ENCODE measurements at regions not wholly inside any gene's neighbourhood (a gene's known extent, or its start where the extent isn't known, plus 50 kb on each side); places are given as distances from the start of the nearest gene placed in this dataset.

- H3K4me3 ChIP-seq (ENCODE audit: low read length) = no peak overlapping the region
- no peaks in the 10 kb centered on the region for H3K27me3 ChIP-seq (replicated peaks; ENCODE audit: insufficient read depth, low read length)
- TF ChIP-seq CTCF (IDR thresholded peaks at IDR 0.05; ENCODE audit: low read length) (no peak), EZH2phosphoT487 (IDR thresholded peaks at IDR 0.05; ENCODE audit: low read length) (no peak), EZH2 (optimal IDR thresholded peaks at IDR 0.05; ENCODE audit: low read depth, low read length) (no peak)
- H3K9me3 ChIP-seq (replicated peaks; ENCODE audit: insufficient read depth, low read length) = no peaks in the 10 kb centered on the region
- H3K9ac ChIP-seq (ENCODE audit: low read length) = no peak overlapping the region
- no peak for DNase-seq
- H3K36me3 ChIP-seq (replicated peaks; ENCODE audit: insufficient read depth, low read length) = no peaks in the 10 kb centered on the region
- no peaks in the 10 kb centered on the region for H3K9me2 ChIP-seq (replicated peaks; ENCODE audit: insufficient read depth, low read length)
- H3K4me1 ChIP-seq (ENCODE audit: low read length) = no peaks in the 10 kb centered on the region
- H3K4me2 ChIP-seq (ENCODE audit: low read depth, low read length) = no peak overlapping the region
- H3F3A ChIP-seq (ENCODE audit: insufficient read depth, low read length) = no peaks in the 10 kb centered on the region
- H3K79me2 ChIP-seq (ENCODE audit: low read length) = no peaks in the 10 kb centered on the region
- H2AFZ ChIP-seq (ENCODE audit: low read length) = no peak overlapping the region
- no peak overlapping the region for H3K27ac ChIP-seq (ENCODE audit: low read length)
- H4K20me1 ChIP-seq (ENCODE audit: insufficient read depth, low read length) = no peaks in the 10 kb centered on the region
These were observed 131.5 kb upstream of the TNC start for GRCh38 chr9:115249488-115249887.

- DNase-seq = no peak
- Histone ChIP-seq H3K9me3 (replicated peaks; ENCODE audit: insufficient read depth, low read length) (no peaks in the 10 kb centered on the region), H3K9ac (ENCODE audit: low read length) (no peak overlapping the region), H3F3A (ENCODE audit: insufficient read depth, low read length) (no peaks in the 10 kb centered on the region), H2AFZ (ENCODE audit: low read length) (no peak overlapping the region), H3K79me2 (ENCODE audit: low read length) (no peaks in the 10 kb centered on the region), H3K27me3 (replicated peaks; ENCODE audit: insufficient read depth, low read length) (no peaks in the 10 kb centered on the region), H3K4me2 (ENCODE audit: low read depth, low read length) (no peak overlapping the region), H3K4me3 (ENCODE audit: low read length) (no peak overlapping the region), H3K27ac (ENCODE audit: low read length) (no peak overlapping the region), H3K4me1 (ENCODE audit: low read length) (no peaks in the 10 kb centered on the region), H3K36me3 (replicated peaks; ENCODE audit: insufficient read depth, low read length) (no peaks in the 10 kb centered on the region), H3K9me2 (replicated peaks; ENCODE audit: insufficient read depth, low read length) (no peaks in the 10 kb centered on the region), H4K20me1 (ENCODE audit: insufficient read depth, low read length) (no peaks in the 10 kb centered on the region)
- TF ChIP-seq CTCF (IDR thresholded peaks at IDR 0.05; ENCODE audit: low read length) (no peak), EZH2 (optimal IDR thresholded peaks at IDR 0.05; ENCODE audit: low read depth, low read length) (no peak), EZH2phosphoT487 (IDR thresholded peaks at IDR 0.05; ENCODE audit: low read length) (no peak)
These were observed 132.7 kb upstream of the TNC start for GRCh38 chr9:115250621-115251032.

GRCh38 chr9:115254287-115255180 is 136.6 kb upstream of the TNC start:
- H3K79me2 ChIP-seq (ENCODE audit: low read length) = no peaks in the 10 kb centered on the region
- no peak for TF ChIP-seq CTCF (IDR thresholded peaks at IDR 0.05; ENCODE audit: low read length)
- no peak for TF ChIP-seq EZH2phosphoT487 (IDR thresholded peaks at IDR 0.05; ENCODE audit: low read length)
- no peak for TF ChIP-seq EZH2 (optimal IDR thresholded peaks at IDR 0.05; ENCODE audit: low read depth, low read length)
- no peaks in the 10 kb centered on the region for H4K20me1 ChIP-seq (ENCODE audit: insufficient read depth, low read length)
- no peak overlapping the region for H3K9ac ChIP-seq (ENCODE audit: low read length)
- H2AFZ ChIP-seq (ENCODE audit: low read length) = no peak overlapping the region
- H3K27me3 ChIP-seq (replicated peaks; ENCODE audit: insufficient read depth, low read length) = no peaks in the 10 kb centered on the region
- no peak overlapping the region for H3K27ac ChIP-seq (ENCODE audit: low read length)
- no peak overlapping the region for H3K4me2 ChIP-seq (ENCODE audit: low read depth, low read length)
- H3K36me3 ChIP-seq (replicated peaks; ENCODE audit: insufficient read depth, low read length) = no peaks in the 10 kb centered on the region
- no peak for DNase-seq
- no peaks in the 10 kb centered on the region for H3K9me2 ChIP-seq (replicated peaks; ENCODE audit: insufficient read depth, low read length)
- H3K4me3 ChIP-seq (ENCODE audit: low read length) = no peak overlapping the region
- H3F3A ChIP-seq (ENCODE audit: insufficient read depth, low read length) = no peaks in the 10 kb centered on the region
- H3K4me1 ChIP-seq (ENCODE audit: low read length) = no peaks in the 10 kb centered on the region
- no peaks in the 10 kb centered on the region for H3K9me3 ChIP-seq (replicated peaks; ENCODE audit: insufficient read depth, low read length)
